Epithelial cell of prostate (primary cell): ENCODE measurements at regions not wholly inside any gene's neighbourhood (a gene's known extent, or its start where the extent isn't known, plus 50 kb on each side); places are given as distances from the start of the nearest gene placed in this dataset.
A peak's percentile ranks its signal among the peaks of the same experiment; 100 is the strongest.
"Not testable (repeated sequence)": the region's sequence is repeated elsewhere in the genome, so short reads cannot be mapped to it uniquely, and the experiment has no call there.

Experiments
- DNase-seq: peaks from one replicate; pipeline ENCODE4 v3.0.0-alpha.2; 2011; ENCODE audit warnings: low read depth, low spot score
- H3K27ac ChIP-seq: fragments of 450-650 bp; 2 replicates; pipeline ENCODE4 v1.5.1; 2017; ENCODE audit warnings: mild to moderate bottlenecking

DNA sequence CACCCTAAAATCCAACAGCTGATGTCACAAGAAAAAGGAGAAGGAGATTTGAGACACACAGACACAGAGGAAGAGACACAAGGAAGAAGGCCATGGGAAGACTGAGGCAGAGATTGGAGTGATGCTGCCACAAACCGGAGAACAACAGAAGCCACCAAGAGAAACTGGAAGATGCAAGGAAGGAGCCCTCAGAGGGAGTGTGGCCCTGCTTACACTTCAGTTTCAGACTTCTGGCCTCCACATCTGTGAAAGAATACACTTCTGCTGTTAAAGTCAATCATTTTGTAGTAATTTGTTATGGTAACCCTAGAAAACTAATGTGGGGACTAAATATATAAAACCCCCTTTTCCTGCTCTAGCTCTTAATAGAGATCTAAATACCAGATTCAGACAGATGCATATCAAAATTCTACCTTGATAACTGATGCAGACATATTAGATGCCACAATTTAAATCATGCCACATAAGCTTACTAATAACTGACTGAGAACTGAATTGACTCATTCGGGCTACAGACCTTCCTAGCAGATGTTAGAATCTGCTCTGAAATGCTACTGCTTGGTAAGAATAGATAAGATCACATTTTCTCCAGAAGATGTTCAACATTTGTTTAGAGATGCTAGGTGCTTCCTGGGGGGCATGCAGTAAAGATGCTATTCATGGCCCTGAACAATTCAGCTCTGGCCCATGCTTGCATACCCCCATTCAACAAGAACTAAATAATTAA is 113.1 kb upstream of the CCND2 start:
- DNase-seq: no peak
- H3K27ac ChIP-seq: no peak overlapping the region

- no peak for DNase-seq
- H3K27ac ChIP-seq: no peak overlapping the region
Measured at GRCh38 chr12:4159851-4160250, 113.7 kb upstream of the CCND2 start.

DNA sequence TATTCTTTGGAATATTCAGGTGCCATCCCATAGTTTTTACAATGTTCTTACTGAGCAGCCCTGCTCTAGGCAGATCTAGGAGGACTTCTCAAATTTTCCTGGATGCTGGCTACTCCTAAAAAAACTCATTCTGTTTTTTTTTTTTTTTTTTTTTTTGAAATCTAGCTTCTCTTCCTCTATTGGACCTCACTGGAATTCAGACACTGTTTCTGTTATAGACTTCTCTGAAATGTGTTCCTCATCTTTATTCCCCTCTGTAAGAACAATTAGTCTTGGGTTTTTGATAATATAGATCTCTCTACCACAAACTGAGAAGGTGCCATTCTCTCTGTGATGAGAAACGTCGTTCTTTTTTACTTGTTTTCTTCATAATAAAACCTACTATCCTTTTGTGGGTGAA is 115.3 kb upstream of the CCND2 start:
- DNase-seq: no peak
- H3K27ac ChIP-seq: no peak overlapping the region

GRCh38 chr12:4157122-4157521 is 116.4 kb upstream of the CCND2 start:
- no peak for DNase-seq
- H3K27ac ChIP-seq: peak overlapping the region; percentile 11

DNA sequence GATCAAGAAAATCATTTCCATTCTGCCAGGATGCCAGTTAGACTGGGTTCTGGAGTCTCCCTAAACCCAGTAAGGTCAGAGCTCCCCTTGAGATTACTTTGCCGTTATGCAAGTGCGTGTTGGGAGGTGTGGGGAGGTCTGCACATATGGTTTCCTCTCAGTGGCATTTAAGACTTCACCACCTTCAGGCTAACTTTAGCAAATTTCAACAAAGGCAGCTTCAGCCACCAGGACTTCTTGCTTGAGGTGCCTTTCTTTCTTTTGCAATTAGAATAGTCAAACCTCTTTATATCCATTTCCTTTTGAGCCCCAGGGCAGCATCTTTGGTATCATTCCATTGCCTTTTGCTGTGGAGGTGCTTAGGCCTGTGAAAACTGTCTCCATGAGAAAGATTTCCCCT is 117.2 kb upstream of the CCND2 start:
- no peak for DNase-seq

DNA sequence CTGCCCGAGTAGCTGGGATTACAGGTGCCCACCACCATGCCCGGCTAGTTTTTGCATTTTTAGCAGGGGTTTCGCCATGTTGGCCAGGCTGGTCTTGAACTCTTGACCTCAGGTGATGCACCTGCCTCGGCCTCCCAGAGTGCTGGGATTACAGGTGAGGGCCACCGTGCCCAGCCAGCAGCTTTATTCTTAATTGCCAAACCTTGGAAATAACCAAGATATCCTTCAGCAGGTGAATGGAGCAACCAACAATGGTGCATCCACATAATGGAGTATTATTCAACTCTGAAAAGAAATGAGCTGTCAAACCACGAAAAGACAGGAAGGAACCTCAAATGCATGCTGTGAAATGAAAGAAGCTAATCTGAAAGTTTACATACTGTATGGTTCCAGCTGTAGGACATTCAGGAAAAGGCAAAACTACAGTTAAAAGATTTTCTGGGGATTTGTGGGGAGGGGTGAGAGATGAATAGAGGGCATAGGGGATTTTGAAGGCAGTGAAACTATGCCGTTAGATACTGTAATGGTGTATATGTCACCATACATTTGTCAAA is 118.8 kb upstream of the CCND2 start:
- DNase-seq: no peak
- H3K27ac ChIP-seq: no peak overlapping the region

More for the DNA sequence above, 117.2 kb upstream of the CCND2 start:
- H3K27ac ChIP-seq: no peak overlapping the region

GRCh38 chr12:4153343-4153892 is 120.1 kb upstream of the CCND2 start:
- H3K27ac ChIP-seq: no peak overlapping the region
- DNase-seq: no peak

- H3K27ac ChIP-seq: no peak overlapping the region
- no peak for DNase-seq
Measured at GRCh38 chr12:4152145-4152795, 121.3 kb upstream of the CCND2 start.

- no peak for DNase-seq
- H3K27ac ChIP-seq: no peak overlapping the region
Measured at GRCh38 chr12:4151362-4152121, 122.0 kb upstream of the CCND2 start.

- H3K27ac ChIP-seq, DNase-seq: not testable (repeated sequence)
Measured at GRCh38 chr12:4150355-4150754, 123.2 kb upstream of the CCND2 start.

DNA sequence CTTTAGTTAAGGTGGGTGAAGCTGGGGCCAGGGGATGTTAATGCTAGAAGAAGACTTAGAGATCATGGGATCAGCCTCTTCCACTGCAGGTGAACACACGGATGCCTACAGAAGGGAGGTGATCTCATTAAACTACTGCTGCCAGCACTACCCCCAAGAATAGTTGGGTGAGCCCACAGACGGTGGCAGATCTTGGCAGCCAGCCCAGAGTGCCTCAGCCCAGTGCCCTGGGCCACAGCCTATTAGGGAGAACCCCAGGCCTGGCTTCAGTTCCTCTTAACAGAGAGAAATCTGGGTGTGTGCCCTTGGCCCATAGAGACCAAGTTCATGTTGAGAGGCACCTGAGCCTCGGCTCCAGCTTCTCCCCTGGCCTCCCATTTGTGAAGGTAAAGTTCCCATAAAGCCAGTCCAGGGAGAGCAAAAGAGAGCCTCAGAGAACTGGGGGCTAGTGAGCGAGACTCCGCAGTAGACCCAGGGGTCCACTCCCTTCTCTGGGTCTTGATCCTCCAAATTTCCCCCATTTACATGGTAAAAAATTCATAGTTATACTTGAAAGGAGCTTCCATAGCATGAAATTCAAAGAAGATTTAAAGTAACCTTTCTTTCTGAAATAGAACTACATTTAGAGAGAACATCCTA is 125.0 kb upstream of the CCND2 start:
- no peak for DNase-seq
- H3K27ac ChIP-seq: no peak overlapping the region

DNA sequence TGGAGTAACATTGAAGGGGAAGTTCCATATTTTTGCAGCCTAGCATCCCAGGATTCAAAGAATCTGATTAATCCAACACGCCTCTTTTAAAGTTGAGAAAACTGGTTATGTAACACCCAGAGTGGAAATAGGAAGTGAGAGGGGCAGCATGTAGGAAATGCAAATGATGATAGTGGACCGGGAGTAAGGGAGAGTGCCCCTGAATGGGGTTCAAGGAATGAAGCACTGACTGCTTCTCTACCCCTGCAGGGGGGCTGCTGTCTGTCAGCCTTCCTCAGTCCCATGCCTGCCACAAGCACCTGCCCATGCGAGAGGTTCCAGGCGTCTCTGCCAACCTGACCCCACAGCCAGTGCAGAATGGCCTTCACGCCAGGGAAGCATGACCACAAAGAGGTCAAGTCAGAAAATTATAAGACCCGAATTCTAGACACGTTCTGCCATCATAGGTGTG is 126.5 kb upstream of the CCND2 start:
- no peak for DNase-seq
- H3K27ac ChIP-seq: no peak overlapping the region

- no peak overlapping the region for H3K27ac ChIP-seq
- DNase-seq: no peak
Measured at GRCh38 chr12:4145990-4146859, 127.3 kb upstream of the CCND2 start.

DNA sequence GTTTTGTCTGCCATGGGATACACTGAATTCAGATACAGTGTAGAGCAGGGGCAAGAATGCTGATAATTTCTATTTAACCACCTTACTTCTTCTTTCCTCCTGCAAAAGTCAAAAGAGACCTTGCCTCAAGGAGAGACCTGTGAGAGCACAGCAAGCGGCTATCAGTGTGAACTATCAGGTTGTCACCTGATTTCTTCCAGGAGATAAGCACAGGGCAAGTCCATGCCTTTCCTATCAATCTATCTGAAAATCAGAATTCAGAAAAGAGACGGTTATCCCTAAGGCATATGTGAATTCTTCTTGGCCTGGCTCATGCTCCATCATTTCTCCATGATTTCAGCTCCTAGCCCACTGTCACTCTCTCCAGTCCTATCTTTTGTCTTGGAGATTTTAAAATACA is 128.9 kb upstream of the CCND2 start:
- no peak overlapping the region for H3K27ac ChIP-seq
- no peak for DNase-seq

- no peak for DNase-seq
- H3K27ac ChIP-seq: no peak overlapping the region
Measured at GRCh38 chr12:4143896-4144295, 129.7 kb upstream of the CCND2 start.

- H3K27ac ChIP-seq: no peak overlapping the region
- DNase-seq: no peak
Measured at GRCh38 chr12:4141348-4142270, 132.0 kb upstream of the CCND2 start.

DNA sequence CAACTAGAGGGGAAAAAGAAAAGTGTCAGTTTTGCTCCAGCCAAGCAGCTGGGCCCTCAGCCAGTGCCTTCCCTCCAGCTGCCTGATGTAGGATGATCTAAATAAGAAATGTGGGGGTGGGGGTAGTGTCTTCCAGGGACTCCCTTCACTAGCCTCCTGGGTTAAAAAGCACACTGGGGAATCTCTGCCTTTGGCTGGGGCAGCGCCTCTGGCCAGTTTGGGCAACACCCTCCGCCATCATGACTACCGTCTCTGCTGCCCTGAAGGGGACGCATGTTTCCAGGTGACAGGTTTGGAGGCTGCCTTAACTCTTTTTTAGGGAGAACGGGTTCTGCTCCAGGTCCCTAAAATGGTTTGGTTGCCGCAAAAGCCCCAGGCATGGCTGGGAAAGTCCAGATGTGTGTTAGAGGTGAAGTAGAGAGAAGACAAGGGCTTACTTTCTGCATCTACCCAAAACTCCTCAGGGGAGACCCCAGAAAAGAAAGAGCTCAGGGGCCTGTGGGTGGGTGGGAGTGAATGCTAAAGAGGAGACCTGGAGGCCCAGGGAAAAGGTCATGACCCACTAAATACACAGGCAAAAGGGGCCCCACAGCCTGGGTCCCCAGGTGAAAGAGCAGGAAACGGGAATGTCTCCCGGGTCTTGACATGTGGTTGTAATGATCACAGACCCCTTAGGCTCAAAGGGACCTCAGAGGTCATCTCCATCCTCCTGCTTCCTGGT is 132.8 kb upstream of the CCND2 start:
- no peak overlapping the region for H3K27ac ChIP-seq
- no peak for DNase-seq

DNA sequence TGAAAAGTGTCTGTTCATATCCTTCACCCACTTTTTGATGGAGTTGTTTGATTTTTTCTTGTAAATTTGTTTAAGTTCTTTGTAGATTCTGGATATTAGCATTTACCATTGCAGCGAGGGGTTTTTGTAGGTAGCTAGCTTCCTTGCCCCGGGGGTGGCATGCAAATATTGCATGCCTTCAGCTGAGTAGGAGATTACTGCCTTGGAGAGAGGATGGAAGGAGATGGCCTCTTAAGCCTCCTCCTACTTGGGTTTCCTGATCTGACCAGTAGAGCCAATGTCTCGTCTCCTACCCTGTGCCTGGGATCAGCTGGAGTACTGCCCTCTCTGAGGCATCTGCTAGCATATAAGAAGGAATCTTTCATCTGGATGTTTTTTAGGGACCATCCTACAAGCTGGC is 134.4 kb upstream of the CCND2 start:
- no peak for DNase-seq
- no peak overlapping the region for H3K27ac ChIP-seq
